ENCODE measurements at regions not wholly inside any gene's neighbourhood (a gene's known extent, or its start where the extent isn't known, plus 50 kb on each side); places are given as distances from the start of the nearest gene placed in this dataset.

DNA sequence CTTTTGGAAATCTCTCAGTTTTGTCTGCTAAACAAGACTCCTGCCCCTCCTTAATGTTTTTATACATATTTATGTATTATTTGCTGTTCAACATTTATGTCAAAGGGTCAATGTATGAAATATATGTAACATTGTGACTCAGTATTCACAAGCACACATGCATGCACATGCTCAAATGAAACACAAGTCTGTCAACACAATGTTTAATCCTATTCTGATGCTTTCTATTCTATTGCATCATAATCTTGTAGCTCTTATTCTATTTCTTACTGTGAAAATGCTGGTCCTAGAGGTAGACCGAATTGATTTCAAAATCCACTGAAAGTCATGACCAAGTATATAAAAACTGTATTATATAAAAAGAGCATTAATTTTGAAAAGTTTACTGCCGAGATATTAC, 1463.3 kb downstream of the C4orf33 start:
- no peak for DNase-seq

DNA sequence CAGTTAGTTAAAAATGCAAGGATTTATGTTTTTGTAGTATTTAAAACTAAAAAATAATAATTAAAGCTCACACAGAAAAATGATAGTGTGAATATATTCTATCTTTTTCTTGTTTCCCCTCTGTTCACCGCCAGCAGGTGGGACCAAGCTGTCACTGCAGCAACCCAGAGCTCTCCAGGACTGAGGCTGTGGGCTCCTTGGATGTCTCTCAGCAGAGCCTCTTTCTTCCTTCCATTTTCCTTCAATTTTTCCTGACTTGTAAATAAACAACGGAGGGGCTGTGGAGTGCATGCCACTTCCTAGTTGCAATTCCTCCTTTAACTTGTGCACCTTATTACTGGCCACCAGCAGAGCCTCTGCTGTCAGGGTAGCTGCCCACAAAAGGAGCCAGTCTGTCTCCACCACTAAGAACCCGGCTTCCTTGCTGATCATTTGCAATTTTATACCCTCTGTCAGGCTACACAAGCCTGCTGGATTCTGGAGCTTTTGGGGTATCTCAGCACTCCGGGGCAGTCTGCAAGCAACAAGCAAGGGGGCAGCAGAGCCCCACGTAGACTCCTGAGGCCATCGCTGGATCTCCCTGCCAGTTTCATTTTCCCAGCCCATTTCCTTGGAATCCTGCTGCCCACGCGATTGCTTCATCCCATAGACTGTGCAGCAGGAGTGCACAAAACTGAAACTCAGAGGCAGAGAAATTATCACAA, 1467.4 kb downstream of the C4orf33 start:
- DNase-seq = no peak

DNA sequence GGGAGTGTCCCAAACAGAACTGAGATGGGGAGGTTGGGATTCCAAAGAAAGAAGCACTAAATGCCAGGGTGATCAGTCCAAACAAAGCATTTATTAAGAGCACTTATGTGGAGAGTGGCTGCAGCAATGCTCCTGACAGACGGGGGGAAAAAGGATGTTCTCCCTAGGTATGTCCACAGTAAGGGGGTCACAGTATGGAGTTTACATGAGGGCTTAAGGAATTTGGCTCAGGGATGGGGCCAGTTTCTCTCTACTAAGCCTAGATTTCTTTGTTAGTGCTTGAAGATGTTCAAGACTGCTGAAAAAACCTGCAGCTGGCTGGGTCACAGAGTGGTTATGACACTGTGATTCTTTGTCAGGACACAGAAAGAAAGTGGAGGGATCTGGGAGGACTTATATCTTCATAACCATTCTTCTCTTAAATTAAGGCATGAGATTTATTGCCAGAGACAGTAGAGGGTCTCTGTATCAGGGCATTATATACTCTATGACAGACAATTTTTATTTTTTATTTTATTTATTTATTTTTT, 1468.0 kb downstream of the C4orf33 start:
- DNase-seq = no peak

DNA sequence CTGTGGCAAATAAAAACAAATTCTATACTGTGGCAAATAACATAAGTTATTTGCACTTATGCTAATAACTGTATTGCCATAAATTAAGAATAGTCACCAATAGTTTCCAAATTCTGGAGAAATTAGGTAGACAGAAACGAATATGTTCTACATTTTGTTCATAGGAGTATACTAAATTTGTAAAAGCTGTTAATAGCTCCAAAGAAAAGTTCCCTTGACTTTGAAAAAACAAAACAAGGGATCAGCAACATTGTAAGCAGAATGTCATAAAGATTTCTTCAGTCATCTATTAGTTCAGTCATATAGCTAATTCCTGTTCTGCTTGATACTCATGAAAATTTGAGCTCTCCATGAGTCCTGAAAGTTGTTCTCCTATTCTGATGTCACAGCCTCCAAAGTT, 1472.8 kb downstream of the C4orf33 start:
- no peak for DNase-seq

DNA sequence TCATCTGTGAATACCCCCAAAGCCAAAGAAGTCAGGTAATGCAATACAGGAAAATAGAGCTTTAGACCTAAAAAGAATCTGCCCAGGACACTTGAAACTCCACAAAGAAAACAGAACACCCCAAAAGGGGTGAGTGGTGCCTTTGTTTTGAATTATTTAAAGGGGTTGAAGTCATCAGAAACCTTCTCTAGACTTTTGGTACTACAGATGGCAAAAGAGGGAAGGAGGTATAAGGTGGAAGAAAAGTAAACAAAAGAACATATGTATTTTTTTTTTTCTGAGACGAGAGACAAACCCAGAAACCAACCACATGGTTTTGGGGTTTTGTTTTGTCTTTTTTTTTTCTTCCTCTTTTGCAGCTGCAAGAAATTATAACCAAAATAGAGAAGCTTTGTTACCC, 1477.8 kb downstream of the C4orf33 start:
- DNase-seq = no peak

DNA sequence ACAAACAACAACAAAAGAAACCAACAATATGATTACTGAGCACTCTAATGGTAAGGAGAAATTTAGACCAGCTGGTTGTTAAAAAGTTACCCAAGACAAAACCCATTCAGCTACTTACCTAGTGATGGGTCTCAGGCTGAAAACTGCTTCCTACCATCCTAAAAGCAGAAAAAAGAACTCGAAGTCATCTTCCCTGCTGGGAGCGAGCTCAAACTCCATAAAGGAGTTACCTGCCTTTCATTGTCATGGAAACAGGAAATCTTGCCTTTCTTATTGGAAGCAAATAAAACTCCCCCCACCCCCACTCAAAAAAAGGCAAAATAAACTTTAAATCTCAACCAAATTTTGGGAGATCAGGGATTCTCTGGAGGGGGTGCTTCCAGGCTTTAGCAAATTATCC, 1478.3 kb downstream of the C4orf33 start:
- no peak for DNase-seq

DNA sequence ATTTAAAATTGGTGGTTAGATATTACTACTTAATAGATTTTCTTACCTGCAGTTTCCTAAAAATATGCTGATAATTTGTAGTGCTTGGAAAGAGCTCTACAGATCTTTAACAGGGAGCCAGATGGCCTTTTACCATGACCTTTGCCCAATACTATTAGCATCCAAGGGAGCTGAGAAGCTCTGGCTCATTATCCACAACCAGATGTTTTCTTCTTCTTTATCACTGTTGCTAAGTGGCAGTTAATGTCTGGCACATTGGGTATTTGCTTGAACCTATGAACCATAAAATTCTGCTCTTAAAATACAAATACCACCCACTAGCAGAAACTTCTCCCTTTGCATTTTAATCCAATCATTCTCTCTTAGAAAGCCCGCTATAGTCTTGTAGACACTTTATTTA, 1480.3 kb downstream of the C4orf33 start:
- DNase-seq = no peak

DNA sequence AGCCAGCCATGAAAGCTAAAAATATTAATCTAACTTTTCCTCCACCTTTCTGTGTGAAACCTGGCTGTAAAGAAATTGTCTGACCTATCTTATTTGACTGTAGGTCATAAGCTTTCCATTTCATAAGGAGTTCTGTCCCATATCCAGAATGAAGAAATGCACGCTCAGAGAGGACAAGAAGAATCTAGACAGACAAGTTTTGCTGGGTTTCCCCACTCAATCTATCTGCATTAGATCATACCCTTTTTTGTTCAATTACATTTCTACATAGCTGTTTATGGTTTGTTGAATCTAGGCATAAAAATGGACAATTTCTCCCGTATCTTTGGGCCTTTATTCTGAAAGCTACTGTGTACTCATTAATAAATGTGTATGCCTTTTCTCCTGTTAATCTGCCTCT, 1495.1 kb downstream of the C4orf33 start:
- DNase-seq = no peak

DNA sequence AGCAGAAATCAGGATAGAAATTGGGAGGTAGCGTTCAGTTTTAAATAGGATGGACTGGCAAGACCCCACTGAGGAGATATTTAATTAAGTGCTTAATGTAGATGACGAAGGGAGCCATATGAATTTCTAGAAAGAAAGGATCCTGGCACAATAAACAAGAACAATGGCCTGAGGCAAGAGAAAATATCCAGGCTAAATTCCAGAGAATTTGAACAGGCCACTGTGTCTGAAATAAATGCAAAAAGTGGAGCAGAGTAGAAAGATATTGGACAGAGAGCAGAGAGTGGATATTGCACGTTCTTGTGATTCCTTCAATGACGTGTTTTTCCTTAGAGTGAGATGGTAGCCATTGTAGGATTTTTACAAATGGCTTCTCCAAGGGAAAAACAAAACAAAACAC, 1504.8 kb downstream of the C4orf33 start:
- DNase-seq = no peak

DNA sequence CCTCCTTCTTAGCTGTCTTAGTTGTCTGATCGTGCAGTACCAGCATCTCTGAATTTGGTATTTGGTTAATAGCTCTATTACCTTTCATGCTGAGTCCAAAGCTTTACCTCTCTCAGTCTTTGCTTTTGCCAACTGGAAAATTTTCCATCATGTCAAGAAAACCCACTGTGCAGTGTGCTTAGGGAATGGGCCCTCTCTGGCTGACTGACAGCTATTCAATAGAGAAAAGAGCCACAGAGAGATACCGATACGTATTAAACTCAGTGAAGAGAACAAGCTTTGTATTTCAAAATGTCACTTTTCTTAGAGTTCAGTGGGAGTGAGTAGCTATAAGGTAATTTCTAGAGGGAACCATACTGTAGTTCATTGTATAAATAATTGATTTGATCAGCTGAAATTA, 1507.1 kb downstream of the C4orf33 start:
- DNase-seq = no peak

DNA sequence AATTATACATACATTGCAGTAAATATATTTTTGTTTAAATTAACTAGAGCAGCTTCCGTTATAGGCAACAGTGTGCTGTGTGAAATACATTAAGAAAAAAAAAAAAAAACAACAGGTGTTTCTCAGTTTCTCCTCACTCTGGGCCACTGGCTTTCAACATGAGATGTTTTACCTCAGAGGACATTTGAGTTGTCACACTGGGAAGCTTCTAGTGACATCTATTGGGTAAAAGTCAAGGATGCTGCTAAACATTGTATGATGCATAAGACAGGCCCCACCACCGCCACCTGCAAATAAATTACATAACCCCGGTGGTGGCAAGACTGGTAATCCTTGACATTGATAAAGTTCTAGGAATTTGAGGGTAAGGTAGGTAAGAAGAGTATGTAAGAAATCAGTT, 1512.2 kb downstream of the C4orf33 start:
- DNase-seq = no peak

DNA sequence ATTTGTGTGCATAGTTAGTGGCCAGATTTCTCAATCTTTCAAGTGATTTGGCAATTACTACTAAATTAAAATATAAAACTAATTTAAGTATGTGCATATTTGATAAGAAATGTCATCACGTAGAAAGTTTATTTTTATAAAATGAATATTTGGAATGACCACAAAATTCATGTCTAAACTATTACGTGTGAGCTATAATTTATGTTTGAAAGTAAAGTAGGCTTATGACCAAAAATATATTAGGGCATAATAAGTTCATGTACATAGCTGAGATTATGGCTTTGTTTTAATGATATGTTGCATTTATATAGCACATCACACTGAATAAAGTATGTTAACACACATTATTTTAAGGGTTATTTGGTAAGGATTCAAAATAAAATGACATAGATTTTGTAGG, 1532.6 kb downstream of the C4orf33 start:
- no peak for DNase-seq

DNA sequence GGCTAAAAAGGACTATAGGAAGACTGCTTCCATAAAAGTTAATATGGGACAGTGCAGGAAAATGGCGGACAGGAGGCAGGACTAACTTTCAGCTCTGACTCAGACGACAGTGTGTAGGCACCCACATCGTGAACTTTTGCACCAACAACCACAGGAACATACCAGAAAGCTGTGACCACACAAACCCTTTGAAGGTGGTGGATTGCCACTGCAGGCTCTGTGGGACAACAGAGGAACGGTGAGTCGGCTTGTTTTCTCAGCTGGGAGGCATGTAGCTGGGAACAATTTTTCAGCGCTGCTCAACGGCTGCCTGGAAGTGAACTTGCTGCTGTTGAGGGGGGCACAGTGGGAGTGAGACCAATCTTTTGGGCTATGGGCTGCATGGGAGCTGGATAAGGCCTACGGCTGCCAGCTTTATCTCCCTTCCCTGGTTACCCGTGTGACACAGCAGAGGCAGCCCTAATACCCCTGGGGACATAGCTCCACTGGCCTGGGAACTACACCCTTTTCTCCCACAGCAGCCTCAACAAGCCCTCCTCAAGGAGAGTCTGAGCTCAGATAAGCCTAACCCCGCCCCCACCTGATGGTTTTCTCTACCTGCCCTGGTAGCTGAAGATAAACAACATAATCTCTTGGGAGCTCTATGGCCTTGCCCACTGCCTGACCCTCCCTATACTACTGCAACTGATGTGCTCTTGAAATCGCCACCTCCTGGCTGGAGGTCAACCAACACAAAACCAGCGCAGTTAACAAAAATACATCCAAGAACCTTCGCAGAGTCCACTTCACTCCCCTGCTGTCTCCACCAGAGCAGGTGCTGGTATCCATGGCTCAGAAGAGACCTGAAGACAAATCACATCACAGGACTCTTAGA, 1537.0 kb downstream of the C4orf33 start:
- no peak for DNase-seq

DNA sequence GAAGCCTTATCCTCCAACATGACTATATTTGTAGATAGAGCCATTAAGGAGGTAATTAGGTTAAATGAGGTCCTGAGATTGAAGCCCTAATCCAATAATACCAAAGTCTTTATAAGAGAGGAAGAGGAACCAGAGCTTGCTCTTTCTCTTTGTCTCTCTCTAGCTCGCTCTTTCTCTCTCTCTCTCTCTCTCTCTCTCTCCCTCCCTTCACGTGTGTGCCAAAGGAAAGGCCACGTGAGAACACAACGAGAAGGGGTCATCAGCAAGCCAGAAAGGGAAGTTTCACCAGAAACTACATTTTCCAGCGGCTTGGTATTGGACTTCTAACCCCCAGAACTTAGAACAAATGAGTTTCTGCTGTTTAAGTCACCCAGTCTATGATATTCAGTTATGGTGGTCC, 1540.5 kb downstream of the C4orf33 start:
- DNase-seq = no peak

DNA sequence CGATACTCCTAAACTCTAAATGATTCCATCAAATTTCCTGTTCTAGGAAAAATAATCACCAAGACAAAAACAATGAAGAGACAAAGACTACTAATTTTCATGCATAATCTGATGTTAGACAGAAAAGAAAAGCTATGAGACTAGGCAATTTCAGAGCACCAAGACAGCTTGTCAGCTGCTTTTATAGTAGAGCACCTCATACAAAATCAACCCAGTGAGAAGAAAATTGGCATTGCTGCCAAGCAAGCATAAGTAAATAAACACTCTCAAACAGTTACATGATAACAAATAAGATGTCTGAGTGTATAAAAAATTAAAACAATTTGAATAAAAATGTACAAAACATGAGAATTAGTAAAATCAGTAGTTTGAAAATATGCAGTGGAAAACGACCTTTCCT, 1544.6 kb downstream of the C4orf33 start:
- DNase-seq = no peak

DNA sequence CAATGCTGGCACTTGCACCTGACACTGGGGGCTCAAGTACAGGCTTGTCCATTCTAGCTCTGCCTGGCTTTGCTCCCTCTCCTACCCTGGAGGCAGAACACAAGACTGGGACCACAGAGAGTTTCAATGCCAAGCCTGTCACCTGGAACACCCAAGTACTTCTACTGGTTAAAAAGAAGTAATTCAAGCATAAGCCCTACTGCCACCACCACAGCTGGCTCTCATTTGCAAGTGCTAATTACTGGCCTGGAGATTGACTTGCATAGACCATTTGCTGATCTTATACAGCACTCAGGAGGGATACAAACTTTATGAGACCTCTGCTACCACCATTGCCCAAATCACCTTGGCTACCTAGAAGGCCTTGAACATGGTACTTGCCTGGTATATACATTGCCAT, 1550.9 kb downstream of the C4orf33 start:
- no peak for DNase-seq

DNA sequence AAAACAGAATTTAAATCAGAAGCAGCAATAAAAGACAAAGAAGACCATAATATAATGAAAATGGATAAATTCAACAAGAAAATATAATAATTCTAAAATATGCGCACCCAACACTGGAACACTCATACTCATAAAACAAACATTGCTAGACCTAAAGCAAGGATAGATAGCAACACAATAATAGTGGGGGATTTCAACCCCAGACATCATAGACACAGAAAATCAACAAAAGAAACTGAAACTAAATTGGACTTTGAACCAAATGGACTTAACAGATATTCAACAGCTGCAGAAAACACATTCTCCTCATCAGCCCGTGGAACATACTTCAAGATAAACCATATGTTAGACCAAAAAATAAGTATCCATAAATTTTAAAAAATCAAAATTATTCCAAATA, 1552.6 kb downstream of the C4orf33 start:
- no peak for DNase-seq

DNA sequence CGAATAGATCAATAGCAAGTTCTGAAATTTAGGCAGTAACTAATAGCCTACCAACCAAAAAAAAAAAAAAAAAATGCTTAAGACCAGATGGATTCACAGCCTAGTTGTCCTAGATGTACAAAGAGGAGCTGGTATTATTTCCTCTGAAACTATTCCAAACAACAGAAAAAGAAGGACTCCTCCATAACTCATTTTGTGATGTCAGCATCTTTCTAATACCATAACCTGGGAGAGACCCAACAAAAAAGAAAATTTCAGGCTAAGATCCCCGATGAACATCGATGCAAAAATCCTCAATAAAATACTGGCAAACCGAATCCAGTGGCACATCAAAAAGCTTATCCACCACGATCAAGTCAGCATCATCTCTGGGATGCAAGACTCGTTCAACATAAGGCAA, 1557.9 kb downstream of the C4orf33 start:
- DNase-seq = no peak

DNA sequence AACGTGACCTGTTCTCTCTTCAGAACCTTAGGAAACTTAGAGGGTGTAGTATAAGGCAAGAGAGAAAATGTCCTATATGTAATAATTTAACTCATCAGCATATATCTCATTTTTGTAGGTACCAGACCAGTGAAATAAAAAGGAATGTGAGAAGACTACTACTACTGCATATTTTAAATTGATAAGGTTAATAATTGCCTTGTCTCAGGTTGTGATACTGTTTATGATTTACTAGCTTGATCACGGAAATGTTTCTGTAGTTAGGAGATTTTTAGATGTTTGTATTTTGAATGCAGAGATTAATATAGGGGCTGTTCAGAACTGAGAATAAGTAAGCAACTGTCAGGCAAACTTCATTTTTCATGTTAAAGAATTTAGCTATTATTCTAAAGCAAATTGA, 1563.4 kb downstream of the C4orf33 start:
- no peak for DNase-seq

DNA sequence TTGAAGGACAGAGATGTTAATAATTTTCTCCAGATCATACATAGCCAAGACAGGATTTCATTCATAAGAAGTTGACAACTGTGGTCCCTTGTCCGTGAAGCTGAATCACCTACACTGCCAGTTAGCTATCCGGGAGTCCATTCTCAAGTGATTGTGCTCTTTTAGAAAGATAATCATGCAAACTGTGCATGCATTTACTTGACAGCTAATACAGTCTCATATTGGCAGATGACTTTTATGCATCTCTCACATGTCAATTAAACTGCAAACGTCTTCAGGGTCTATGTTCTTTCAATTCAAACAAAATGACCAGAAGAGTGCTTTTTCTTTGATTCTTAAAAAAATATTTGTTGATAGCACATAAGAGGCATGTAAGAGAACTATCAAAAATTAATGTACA, 1572.9 kb downstream of the C4orf33 start:
- no peak for DNase-seq

DNA sequence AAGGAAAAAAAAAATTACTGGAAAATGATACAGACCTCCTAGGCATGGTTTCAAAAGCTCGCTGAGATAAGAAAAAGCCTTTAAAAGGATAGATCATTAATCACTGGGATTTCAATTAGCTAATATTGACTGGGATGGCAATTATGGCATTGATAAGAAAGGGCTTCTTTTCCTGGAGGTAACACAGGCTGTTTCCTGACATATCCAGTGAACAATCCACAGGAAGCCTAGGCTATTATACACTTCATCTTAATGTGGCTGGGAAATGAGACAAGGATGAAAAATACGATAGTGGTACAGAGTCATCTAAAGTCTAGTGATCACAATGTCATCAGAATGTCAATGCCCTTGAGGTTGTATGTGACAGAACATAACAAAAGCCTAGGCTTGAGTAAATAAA, 1579.3 kb downstream of the C4orf33 start:
- DNase-seq = no peak

DNA sequence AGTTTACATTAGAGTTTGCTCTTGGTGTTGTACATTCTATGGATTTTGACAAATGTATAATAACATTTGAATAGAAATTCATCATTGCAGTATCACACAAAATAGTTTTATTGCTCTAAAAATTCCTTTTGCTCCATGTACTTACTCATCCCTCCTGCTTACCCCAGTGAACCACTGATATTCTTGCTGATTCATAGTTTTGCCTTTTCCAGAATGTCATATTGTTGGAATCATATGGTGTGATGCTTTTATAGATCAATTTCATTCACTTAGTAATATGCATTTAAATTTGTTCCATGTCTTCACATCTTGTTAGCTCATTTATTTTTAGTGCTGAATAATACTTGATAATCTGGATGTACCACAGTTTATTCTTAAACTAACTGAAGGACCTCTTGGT, 1593.2 kb downstream of the C4orf33 start:
- no peak for DNase-seq

DNA sequence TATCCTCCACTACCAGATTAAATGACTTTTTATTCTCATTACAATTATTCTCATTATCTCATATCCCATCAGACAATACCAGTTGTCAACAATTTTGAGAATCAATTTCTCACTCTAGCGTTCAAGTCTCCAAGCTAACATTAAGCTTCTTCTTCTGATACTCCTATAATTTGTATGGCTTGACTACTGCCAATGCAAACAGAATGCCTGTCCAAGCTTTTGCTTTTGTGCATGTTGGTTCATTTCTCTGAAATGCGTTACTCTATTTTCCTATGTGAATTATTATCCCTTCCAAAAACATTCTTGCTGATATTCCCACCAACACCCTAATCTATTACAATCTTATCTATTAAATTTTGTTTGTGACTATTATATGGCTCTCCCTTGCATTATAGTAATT, 1602.3 kb downstream of the C4orf33 start:
- no peak for DNase-seq

DNA sequence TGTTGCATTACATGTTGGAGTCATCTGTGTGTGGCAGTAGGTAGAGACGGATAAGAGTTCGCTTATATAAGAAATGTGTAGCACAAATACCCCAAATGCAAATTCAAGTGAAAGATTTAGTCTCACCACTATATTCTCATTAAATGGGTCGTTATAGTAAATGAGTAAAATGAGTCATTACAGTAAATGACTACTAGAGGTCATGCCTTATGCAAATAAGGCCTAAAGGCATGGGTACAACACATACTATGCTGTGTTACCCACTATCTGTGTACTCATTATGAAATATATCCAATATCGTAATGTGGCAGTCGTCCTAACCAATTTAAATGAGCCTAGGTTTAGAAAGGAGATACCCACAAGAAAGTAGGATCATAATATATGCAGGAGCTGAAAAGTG, 1603.1 kb downstream of the C4orf33 start:
- no peak for DNase-seq

All from activated gamma-delta T cell (primary cell).